GM21381 (cell line): ENCODE measurements at regions not wholly inside any gene's neighbourhood (a gene's known extent, or its start where the extent isn't known, plus 50 kb on each side); places are given as distances from the start of the nearest gene placed in this dataset.

Source experiments
- ATAC-seq: cut with Tn5 transposase; IDR thresholded peaks from one replicate; pipeline ENCODE4 v1.9.1; 2021; ENCODE audit warnings: mild to moderate bottlenecking, moderate library complexity; ENCODE audit not compliant: unreplicated experiment

- peak; percentile 58 for ATAC-seq
These were observed 392.7 kb upstream of the TBL1XR1 start for GRCh38 chr3:177589911-177590381.

GRCh38 chr3:177590826-177591225 is 393.5 kb upstream of the TBL1XR1 start:
- ATAC-seq = no peak

GRCh38 chr3:177591379-177591778 is 394.1 kb upstream of the TBL1XR1 start:
- peak; percentile 80 for ATAC-seq

- no peak for ATAC-seq
These were observed 396.8 kb upstream of the TBL1XR1 start for GRCh38 chr3:177594096-177594495.

- no peak for ATAC-seq
These were observed 398.4 kb upstream of the TBL1XR1 start for GRCh38 chr3:177595530-177596188.

- no peak for ATAC-seq
These were observed 399.1 kb upstream of the TBL1XR1 start for GRCh38 chr3:177596248-177596815.

- ATAC-seq = no peak
These were observed 399.6 kb upstream of the TBL1XR1 start for GRCh38 chr3:177596816-177597271.

- ATAC-seq = peak; percentile 77
These were observed 400.2 kb upstream of the TBL1XR1 start for GRCh38 chr3:177597311-177598096.

GRCh38 chr3:177598097-177598833 is 401.0 kb upstream of the TBL1XR1 start:
- no peak for ATAC-seq

GRCh38 chr3:177599326-177599725 is 402.0 kb upstream of the TBL1XR1 start:
- ATAC-seq = no peak

GRCh38 chr3:177599837-177600236 is 402.6 kb upstream of the TBL1XR1 start:
- no peak for ATAC-seq

GRCh38 chr3:177600411-177600810 is 403.1 kb upstream of the TBL1XR1 start:
- no peak for ATAC-seq

- no peak for ATAC-seq
These were observed 403.9 kb upstream of the TBL1XR1 start for GRCh38 chr3:177601152-177601551.

- ATAC-seq = no peak
These were observed 405.4 kb upstream of the TBL1XR1 start for GRCh38 chr3:177602601-177603147.

GRCh38 chr3:177603148-177603603 is 405.9 kb upstream of the TBL1XR1 start:
- ATAC-seq = peak; percentile 60

- no peak for ATAC-seq
These were observed 406.9 kb upstream of the TBL1XR1 start for GRCh38 chr3:177604181-177604580.

- no peak for ATAC-seq
These were observed 409.6 kb upstream of the TBL1XR1 start for GRCh38 chr3:177606891-177607290.

- no peak for ATAC-seq
These were observed 410.3 kb upstream of the TBL1XR1 start for GRCh38 chr3:177607589-177607988.

GRCh38 chr3:177608443-177608842 is 411.2 kb upstream of the TBL1XR1 start:
- ATAC-seq = no peak

- no peak for ATAC-seq
These were observed 412.3 kb upstream of the TBL1XR1 start for GRCh38 chr3:177609613-177610012.

GRCh38 chr3:177610262-177610661 is 413.0 kb upstream of the TBL1XR1 start:
- ATAC-seq = no peak
